HG03575 (cell line): ENCODE measurements at regions not wholly inside any gene's neighbourhood (a gene's known extent, or its start where the extent isn't known, plus 50 kb on each side); places are given as distances from the start of the nearest gene placed in this dataset.
A peak's percentile ranks its signal among the peaks of the same experiment; 100 is the strongest.

Experiments used
- ATAC-seq: cut with Tn5 transposase; IDR thresholded peaks from one replicate; pipeline ENCODE4 v1.9.1; 2021; ENCODE audit not compliant: unreplicated experiment, insufficient number of reproducible peaks, low FRiP score; ENCODE audit errors: extremely low read depth

GRCh38 chr3:107992976-107993684 lies 97.7 kb downstream of the CD47 start:
- no peak for ATAC-seq

- ATAC-seq, result no peak
These were observed 99.9 kb downstream of the CD47 start for GRCh38 chr3:107990926-107991325.

GRCh38 chr3:107990433-107990832 lies 100.4 kb downstream of the CD47 start:
- ATAC-seq, result no peak

GRCh38 chr3:107989661-107990060 lies 101.2 kb downstream of the CD47 start:
- ATAC-seq, result no peak

GRCh38 chr3:107988460-107989175 lies 102.2 kb downstream of the CD47 start:
- ATAC-seq, result no peak

GRCh38 chr3:107987036-107987939 lies 103.5 kb downstream of the CD47 start:
- ATAC-seq, result no peak

- ATAC-seq, result no peak
These were observed 104.3 kb downstream of the CD47 start for GRCh38 chr3:107986505-107986904.

GRCh38 chr3:107985496-107985895 lies 105.3 kb downstream of the CD47 start:
- ATAC-seq, result peak; percentile 64

- no peak for ATAC-seq
These were observed 107.6 kb downstream of the CD47 start for GRCh38 chr3:107983247-107983646.

GRCh38 chr3:107982165-107982564 lies 108.7 kb downstream of the CD47 start:
- ATAC-seq, result no peak

- ATAC-seq, result no peak
These were observed 109.2 kb downstream of the CD47 start for GRCh38 chr3:107981471-107982111.

GRCh38 chr3:107979538-107979937 lies 111.3 kb downstream of the CD47 start:
- no peak for ATAC-seq

GRCh38 chr3:107978131-107979055 lies 112.4 kb downstream of the CD47 start:
- ATAC-seq, result no peak

GRCh38 chr3:107977221-107978130 lies 113.4 kb downstream of the CD47 start:
- ATAC-seq, result no peak

GRCh38 chr3:107976202-107976800 lies 114.5 kb downstream of the CD47 start:
- no peak for ATAC-seq

GRCh38 chr3:107975529-107976201 lies 115.2 kb downstream of the CD47 start:
- ATAC-seq, result no peak
